ENCODE measurements at regions not wholly inside any gene's neighbourhood (a gene's known extent, or its start where the extent isn't known, plus 50 kb on each side); places are given as distances from the start of the nearest gene placed in this dataset.

- TF ChIP-seq STAG1 (CRISPR knock-in tag; IDR thresholded peaks at IDR 0.05; ENCODE audit: borderline replicate concordance), result no peak
Measured at GRCh38 chr5:56443826-56444225, 210.7 kb upstream of the ANKRD55 start (continued).

GRCh38 chr5:56440871-56441740 is 208.0 kb upstream of the ANKRD55 start:
- no peak overlapping the region for H2AFZ ChIP-seq (ENCODE audit: low read depth, low read length)
- H4K20me1 ChIP-seq (replicated peaks; ENCODE audit: control insufficient read depth, insufficient read depth, low read length), result no peaks in the 10 kb centered on the region
- H3K36me3 ChIP-seq (ENCODE audit: control insufficient read depth, insufficient read depth, low read length), result no peaks in the 10 kb centered on the region
- H3K79me2 ChIP-seq (ENCODE audit: control insufficient read depth, insufficient read depth, low read length), result no peaks in the 10 kb centered on the region
- H3K9me1 ChIP-seq (ENCODE audit: control insufficient read depth, insufficient read depth, low read length), result no peaks in the 10 kb centered on the region
- ChIA-PET CTCF (ENCODE audit: low intra/inter-chr PET ratio) (no interaction called here), POLR2A (no interaction called here)
- BruUV-seq (replicated peaks), result no TSS peak
- H3K9ac ChIP-seq (ENCODE audit: insufficient read depth in 1 of 2, low read depth in 2 of 2, low read length in 2 of 2), result no peak overlapping the region
- no peak for DNase-seq (ENCODE audit: extremely low read depth in 1 of 4, low spot score in 3 of 4)
- no peaks in the 10 kb centered on the region for H3K27me3 ChIP-seq (ENCODE audit: control insufficient read depth in 2 of 2, insufficient read depth in 2 of 2, low read length in 2 of 2)
- no peak for FAIRE-seq
- no peak overlapping the region for H3K4me3 ChIP-seq
- intact Hi-C loops (cut with micrococcal nuclease) (no loop called here), in situ Hi-C loops (cut with MboI) (no loop called here)
- no peak for ATAC-seq
- no peak overlapping the region for H3K27ac ChIP-seq (ENCODE audit: extremely low read depth, low read depth, low read length)
- H3K4me2 ChIP-seq (ENCODE audit: insufficient read depth, low read length), result no peak overlapping the region
- no peaks in the 10 kb centered on the region for H3K9me3 ChIP-seq (replicated peaks; ENCODE audit: control insufficient read depth, insufficient read depth, low read depth, low read length)
- 2% methylated on average over 7 of the region's 7 CpGs for WGBS (ENCODE audit: insufficient coverage, low coverage, missing lambda C conversion rate)
- no peaks in the 10 kb centered on the region for H3K4me1 ChIP-seq (replicated peaks in 1 of 2; ENCODE audit: control insufficient read depth in 2 of 2, insufficient read depth in 2 of 2, low read length in 2 of 2)
- TF ChIP-seq NCOA4 (IDR thresholded peaks at IDR 0.05; ENCODE audit: partially characterized antibody), result no peak
- TF ChIP-seq IRF2 (CRISPR knock-in tag; IDR thresholded peaks at IDR 0.05), result no peak
- no peak for TF ChIP-seq BCL6 (CRISPR knock-in tag; IDR thresholded peaks at IDR 0.05)
- 0 out of 4 replicates have a peak, but pooled peaks of 1 of the 2 experiments have one; percentile 6 for TF ChIP-seq RAD21 (CRISPR knock-in tag; conservative IDR thresholded peaks at IDR 0.05 in 1 of 2, IDR thresholded peaks at IDR 0.05 in 1 of 2)
- TF ChIP-seq PKNOX1 (IDR thresholded peaks at IDR 0.05), result peak; percentile 79
- TF ChIP-seq NFATC3 (IDR thresholded peaks at IDR 0.05), result no peak
- TF ChIP-seq RBM14 (IDR thresholded peaks at IDR 0.05; ENCODE audit: borderline replicate concordance, insufficient read depth, low read depth, low read length), result no peak
- no peak for TF ChIP-seq E2F8 (IDR thresholded peaks at IDR 0.05; ENCODE audit: low read depth, partially characterized antibody)
- no peak for TF ChIP-seq ZC3H8 (IDR thresholded peaks at IDR 0.05)
- no peak for TF ChIP-seq ZNF717 (CRISPR knock-in tag; IDR thresholded peaks at IDR 0.05)
- no peak for TF ChIP-seq ZBTB11 (CRISPR knock-in tag; IDR thresholded peaks at IDR 0.05)

Measured in K562 (cell line).